Sigmoid colon (tissue), 4 donors: ENCODE measurements at regions not wholly inside any gene's neighbourhood (a gene's known extent, or its start where the extent isn't known, plus 50 kb on each side); places are given as distances from the start of the nearest gene placed in this dataset.

Experiments
- CTCF ChIP-seq, 4 experiments: fragments of 450-650 bp in 3 of 4; fragments of 200-600 bp in 1 of 4; IDR thresholded peaks; one replicate each; pipeline ENCODE4 v1.5.1; 2016 to 2019; ENCODE audit warnings: antibody characterized with exemption in 4 of 4, mild to moderate bottlenecking in 3 of 4, moderate library complexity in 2 of 4
- EP300 ChIP-seq, 4 donors: sonication (generic); formaldehyde crosslinking; IDR thresholded peaks; one replicate each; pipeline ENCODE4 v1.6.1; 2017; ENCODE audit warnings: antibody characterized with exemption in 4 of 4
- POLR2A ChIP-seq, 2 donors: fragments of 450-650 bp; IDR thresholded peaks; one replicate each; pipeline ENCODE4 v1.6.1; 2016; ENCODE audit warnings: antibody characterized with exemption in 2 of 2, mild to moderate bottlenecking in 2 of 2, moderate library complexity in 2 of 2
- POLR2AphosphoS5 ChIP-seq, 4 donors: sonication (generic); formaldehyde crosslinking; IDR thresholded peaks; one replicate each; pipeline ENCODE4 v1.6.1; 2017; ENCODE audit warnings: antibody characterized with exemption in 4 of 4

DNA sequence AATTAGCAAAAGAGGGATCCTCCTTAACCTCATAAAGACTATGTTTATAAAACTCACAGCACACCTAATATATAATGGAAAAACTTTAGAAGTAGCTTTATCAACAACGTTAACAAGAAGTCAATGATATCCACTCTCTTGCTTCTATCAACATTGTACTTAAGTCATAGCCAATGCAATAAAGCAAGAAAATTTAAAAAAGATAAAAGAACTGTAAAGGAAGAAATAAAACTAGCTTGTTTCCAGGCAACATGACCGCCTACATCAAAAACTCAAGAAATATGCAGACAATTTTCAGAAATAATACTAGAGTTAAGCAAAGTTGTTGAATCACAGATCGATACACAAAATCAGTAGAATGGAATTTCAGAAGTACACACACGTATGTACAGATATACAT, 375.5 kb upstream of the SPRED2 start:
- no peak for TF ChIP-seq CTCF (IDR thresholded peaks at IDR 0.05)
- TF ChIP-seq POLR2A (IDR thresholded peaks at IDR 0.05) = no peak
- TF ChIP-seq EP300 (IDR thresholded peaks at IDR 0.05) = no peak
- TF ChIP-seq POLR2AphosphoS5 (IDR thresholded peaks at IDR 0.05) = no peak
